HG02678 (cell line): ENCODE measurements at regions not wholly inside any gene's neighbourhood (a gene's known extent, or its start where the extent isn't known, plus 50 kb on each side); places are given as distances from the start of the nearest gene placed in this dataset.

ENCODE experiments used
- ATAC-seq: cut with Tn5 transposase; IDR thresholded peaks from one replicate; pipeline ENCODE4 v1.9.1; 2021; ENCODE audit warnings: mild to moderate bottlenecking, moderate library complexity; ENCODE audit not compliant: unreplicated experiment

GRCh38 chr1:37404711-37405110 is 69.7 kb upstream of the ZC3H12A start:
- no peak for ATAC-seq

- no peak for ATAC-seq
Observed at GRCh38 chr1:37410105-37410504, 64.3 kb upstream of the ZC3H12A start.

GRCh38 chr1:37410815-37411214 is 63.6 kb upstream of the ZC3H12A start:
- no peak for ATAC-seq

GRCh38 chr1:37415611-37416244 is 58.7 kb upstream of the ZC3H12A start:
- ATAC-seq, result no peak

GRCh38 chr1:37420456-37420855 is 53.9 kb upstream of the ZC3H12A start:
- no peak for ATAC-seq

- no peak for ATAC-seq
Observed at GRCh38 chr1:37423810-37424209, 50.6 kb upstream of the ZC3H12A start.

- no peak for ATAC-seq
Observed at GRCh38 chr1:37424523-37424922, 49.9 kb upstream of the ZC3H12A start.
